ENCODE measurements at regions not wholly inside any gene's neighbourhood (a gene's known extent, or its start where the extent isn't known, plus 50 kb on each side); places are given as distances from the start of the nearest gene placed in this dataset.

- Histone ChIP-seq H3K4me2 (ENCODE audit: low read length) (no peak overlapping the region), H3K27me3 (ENCODE audit: insufficient read depth, low read length, poor library complexity) (no peaks in the 10 kb centered on the region), H3K56ac (ENCODE audit: low read length) (no peak overlapping the region), H3K36me3 (ENCODE audit: control insufficient read depth, insufficient read depth, low read length) (no peaks in the 10 kb centered on the region), H3K23ac (ENCODE audit: low read length) (no peak overlapping the region), H3K79me1 (ENCODE audit: low read length) (no peaks in the 10 kb centered on the region), H3K4me1 (ENCODE audit: control insufficient read depth, low read depth, low read length) (no peaks in the 10 kb centered on the region), H3K4ac (ENCODE audit: low read depth, low read length) (no peak overlapping the region), H3K27ac (ENCODE audit: low read depth, low read length) (no peak overlapping the region), H2BK120ac (ENCODE audit: low read depth, low read length) (no peak overlapping the region), H3K4me3 (ENCODE audit: low read length) (no peak overlapping the region), H2BK15ac (replicated peaks; ENCODE audit: low read depth) (no peak overlapping the region), H4K5ac (ENCODE audit: low read length) (no peak overlapping the region), H3K79me2 (ENCODE audit: control insufficient read depth, insufficient read depth, low read length) (no peaks in the 10 kb centered on the region), H4K8ac (ENCODE audit: low read depth, low read length) (no peak overlapping the region), H2BK5ac (ENCODE audit: low read length) (no peak overlapping the region), H3K18ac (ENCODE audit: low read length) (no peak overlapping the region), H3K9ac (ENCODE audit: low read length) (no peak overlapping the region), H2AK5ac (ENCODE audit: low read length) (no peak overlapping the region)
- WGBS (ENCODE audit: extremely low coverage, insufficient coverage, low lambda C conversion rate), result no CpG with 5 or more reads among the region's 10 CpGs
- no peak for DNase-seq
Measured at GRCh38 chr1:25103164-25103795, 129.0 kb downstream of the SYF2 start.

- no peak overlapping the region for H3K4me2 ChIP-seq (ENCODE audit: low read length)
- H2BK120ac ChIP-seq (ENCODE audit: low read depth, low read length), result no peak overlapping the region
- no peak overlapping the region for H3K9ac ChIP-seq (ENCODE audit: low read length)
- no peak for DNase-seq
- H3K23ac ChIP-seq (ENCODE audit: low read length), result no peak overlapping the region
- H3K79me2 ChIP-seq (ENCODE audit: control insufficient read depth, insufficient read depth, low read length), result no peaks in the 10 kb centered on the region
- no CpG with 5 or more reads among the region's 9 CpGs for WGBS (ENCODE audit: extremely low coverage, insufficient coverage, low lambda C conversion rate)
- no peak overlapping the region for H3K4me3 ChIP-seq (ENCODE audit: low read length)
- no peak overlapping the region for H3K18ac ChIP-seq (ENCODE audit: low read length)
- no peaks in the 10 kb centered on the region for H3K27me3 ChIP-seq (ENCODE audit: insufficient read depth, low read length, poor library complexity)
- no peaks in the 10 kb centered on the region for H3K36me3 ChIP-seq (ENCODE audit: control insufficient read depth, insufficient read depth, low read length)
- no peak overlapping the region for H2BK15ac ChIP-seq (replicated peaks; ENCODE audit: low read depth)
- H4K5ac ChIP-seq (ENCODE audit: low read length), result no peak overlapping the region
- no peaks in the 10 kb centered on the region for H3K4me1 ChIP-seq (ENCODE audit: control insufficient read depth, low read depth, low read length)
- no peak overlapping the region for H3K56ac ChIP-seq (ENCODE audit: low read length)
- H3K79me1 ChIP-seq (ENCODE audit: low read length), result no peaks in the 10 kb centered on the region
- H3K27ac ChIP-seq (ENCODE audit: low read depth, low read length), result no peak overlapping the region
- H4K8ac ChIP-seq (ENCODE audit: low read depth, low read length), result no peak overlapping the region
- H2BK5ac ChIP-seq (ENCODE audit: low read length), result no peak overlapping the region
- no peak overlapping the region for H2AK5ac ChIP-seq (ENCODE audit: low read length)
- no peak overlapping the region for H3K4ac ChIP-seq (ENCODE audit: low read depth, low read length)
Measured at GRCh38 chr1:25100151-25100833, 132.0 kb downstream of the SYF2 start.

GRCh38 chr1:25099343-25099951 lies 132.9 kb downstream of the SYF2 start:
- Histone ChIP-seq H3K36me3 (ENCODE audit: control insufficient read depth, insufficient read depth, low read length) (no peaks in the 10 kb centered on the region), H2BK120ac (ENCODE audit: low read depth, low read length) (no peak overlapping the region), H3K79me1 (ENCODE audit: low read length) (no peaks in the 10 kb centered on the region), H3K27me3 (ENCODE audit: insufficient read depth, low read length, poor library complexity) (no peaks in the 10 kb centered on the region), H2BK5ac (ENCODE audit: low read length) (no peak overlapping the region), H3K4me1 (ENCODE audit: control insufficient read depth, low read depth, low read length) (no peaks in the 10 kb centered on the region), H3K4me3 (ENCODE audit: low read length) (no peak overlapping the region), H3K56ac (ENCODE audit: low read length) (no peak overlapping the region), H4K5ac (ENCODE audit: low read length) (no peak overlapping the region), H3K79me2 (ENCODE audit: control insufficient read depth, insufficient read depth, low read length) (no peaks in the 10 kb centered on the region), H3K18ac (ENCODE audit: low read length) (no peak overlapping the region), H4K8ac (ENCODE audit: low read depth, low read length) (no peak overlapping the region), H3K23ac (ENCODE audit: low read length) (no peak overlapping the region), H3K4ac (ENCODE audit: low read depth, low read length) (no peak overlapping the region), H3K9ac (ENCODE audit: low read length) (no peak overlapping the region), H2BK15ac (replicated peaks; ENCODE audit: low read depth) (no peak overlapping the region), H3K4me2 (ENCODE audit: low read length) (no peak overlapping the region), H3K27ac (ENCODE audit: low read depth, low read length) (no peak overlapping the region), H2AK5ac (ENCODE audit: low read length) (no peak overlapping the region)
- DNase-seq, result no peak
- no CpG with 5 or more reads among the region's 11 CpGs for WGBS (ENCODE audit: extremely low coverage, insufficient coverage, low lambda C conversion rate)

- H3K79me2 ChIP-seq (ENCODE audit: control insufficient read depth, insufficient read depth, low read length), result no peaks in the 10 kb centered on the region
- H3K4ac ChIP-seq (ENCODE audit: low read depth, low read length), result no peak overlapping the region
- H3K79me1 ChIP-seq (ENCODE audit: low read length), result no peaks in the 10 kb centered on the region
- H3K36me3 ChIP-seq (ENCODE audit: control insufficient read depth, insufficient read depth, low read length), result no peaks in the 10 kb centered on the region
- no peak overlapping the region for H3K23ac ChIP-seq (ENCODE audit: low read length)
- no CpG with 5 or more reads among the region's 4 CpGs for WGBS (ENCODE audit: extremely low coverage, insufficient coverage, low lambda C conversion rate)
- H2BK5ac ChIP-seq (ENCODE audit: low read length), result no peak overlapping the region
- H4K5ac ChIP-seq (ENCODE audit: low read length), result no peak overlapping the region
- no peak overlapping the region for H3K56ac ChIP-seq (ENCODE audit: low read length)
- DNase-seq, result no peak
- H3K9ac ChIP-seq (ENCODE audit: low read length), result no peak overlapping the region
- no peak overlapping the region for H4K8ac ChIP-seq (ENCODE audit: low read depth, low read length)
- H2BK120ac ChIP-seq (ENCODE audit: low read depth, low read length), result no peak overlapping the region
- no peak overlapping the region for H2AK5ac ChIP-seq (ENCODE audit: low read length)
- no peak overlapping the region for H3K4me3 ChIP-seq (ENCODE audit: low read length)
- no peak overlapping the region for H3K18ac ChIP-seq (ENCODE audit: low read length)
- no peak overlapping the region for H2BK15ac ChIP-seq (replicated peaks; ENCODE audit: low read depth)
- H3K27me3 ChIP-seq (ENCODE audit: insufficient read depth, low read length, poor library complexity), result no peaks in the 10 kb centered on the region
- H3K27ac ChIP-seq (ENCODE audit: low read depth, low read length), result no peak overlapping the region
- no peak overlapping the region for H3K4me2 ChIP-seq (ENCODE audit: low read length)
- no peaks in the 10 kb centered on the region for H3K4me1 ChIP-seq (ENCODE audit: control insufficient read depth, low read depth, low read length)
Measured at GRCh38 chr1:25098717-25099116, 133.6 kb downstream of the SYF2 start.

GRCh38 chr1:25096307-25097150 lies 135.8 kb downstream of the SYF2 start:
- H3K23ac ChIP-seq (ENCODE audit: low read length), result no peak overlapping the region
- no peaks in the 10 kb centered on the region for H3K79me1 ChIP-seq (ENCODE audit: low read length)
- WGBS (ENCODE audit: extremely low coverage, insufficient coverage, low lambda C conversion rate), result no CpG with 5 or more reads among the region's 8 CpGs
- H2AK5ac ChIP-seq (ENCODE audit: low read length), result no peak overlapping the region
- H3K4me2 ChIP-seq (ENCODE audit: low read length), result no peak overlapping the region
- H3K9ac ChIP-seq (ENCODE audit: low read length), result no peak overlapping the region
- H4K5ac ChIP-seq (ENCODE audit: low read length), result no peak overlapping the region
- H3K18ac ChIP-seq (ENCODE audit: low read length), result no peak overlapping the region
- H3K4ac ChIP-seq (ENCODE audit: low read depth, low read length), result no peak overlapping the region
- H2BK5ac ChIP-seq (ENCODE audit: low read length), result no peak overlapping the region
- no peak overlapping the region for H4K8ac ChIP-seq (ENCODE audit: low read depth, low read length)
- DNase-seq, result peak; percentile 14
- no peak overlapping the region for H3K56ac ChIP-seq (ENCODE audit: low read length)
- H3K4me3 ChIP-seq (ENCODE audit: low read length), result no peak overlapping the region
- H3K36me3 ChIP-seq (ENCODE audit: control insufficient read depth, insufficient read depth, low read length), result no peaks in the 10 kb centered on the region
- no peaks in the 10 kb centered on the region for H3K79me2 ChIP-seq (ENCODE audit: control insufficient read depth, insufficient read depth, low read length)
- H3K27me3 ChIP-seq (ENCODE audit: insufficient read depth, low read length, poor library complexity), result no peaks in the 10 kb centered on the region
- no peak overlapping the region for H2BK120ac ChIP-seq (ENCODE audit: low read depth, low read length)
- no peak overlapping the region for H3K27ac ChIP-seq (ENCODE audit: low read depth, low read length)
- no peak overlapping the region for H2BK15ac ChIP-seq (replicated peaks; ENCODE audit: low read depth)
- H3K4me1 ChIP-seq (ENCODE audit: control insufficient read depth, low read depth, low read length), result no peaks in the 10 kb centered on the region
